ENCODE measurements at regions not wholly inside any gene's neighbourhood (a gene's known extent, or its start where the extent isn't known, plus 50 kb on each side); places are given as distances from the start of the nearest gene placed in this dataset.

GRCh38 chr4:43835869-43836268 lies 612.7 kb downstream of the KCTD8 start:
- TF ChIP-seq FLYWCH1 (CRISPR knock-in tag; IDR thresholded peaks at IDR 0.05), result no peak
- TF ChIP-seq THAP7 (CRISPR knock-in tag; IDR thresholded peaks at IDR 0.05), result no peak
- TF ChIP-seq CTCF (CRISPR knock-in tag; IDR thresholded peaks at IDR 0.05), result no peak
- TF ChIP-seq MAX (IDR thresholded peaks at IDR 0.05), result no peak
- no peak for TF ChIP-seq POLR2A (IDR thresholded peaks at IDR 0.05; ENCODE audit: insufficient read depth in 1 of 2, low read depth in 2 of 2, low read length in 2 of 2)
- no peak for TF ChIP-seq PBX3 (CRISPR knock-in tag; IDR thresholded peaks at IDR 0.05; ENCODE audit: borderline replicate concordance)
- TF ChIP-seq ZNF616 (CRISPR knock-in tag; IDR thresholded peaks at IDR 0.05; ENCODE audit: low read depth), result no peak
- TF ChIP-seq HDAC6 (IDR thresholded peaks at IDR 0.05; ENCODE audit: low read depth, low read length), result no peak
- no peak for TF ChIP-seq ZNF749 (CRISPR knock-in tag; IDR thresholded peaks at IDR 0.05; ENCODE audit: borderline replicate concordance)

Data from HepG2 (cell line).